ENCODE measurements at regions not wholly inside any gene's neighbourhood (a gene's known extent, or its start where the extent isn't known, plus 50 kb on each side); places are given as distances from the start of the nearest gene placed in this dataset.

DNA sequence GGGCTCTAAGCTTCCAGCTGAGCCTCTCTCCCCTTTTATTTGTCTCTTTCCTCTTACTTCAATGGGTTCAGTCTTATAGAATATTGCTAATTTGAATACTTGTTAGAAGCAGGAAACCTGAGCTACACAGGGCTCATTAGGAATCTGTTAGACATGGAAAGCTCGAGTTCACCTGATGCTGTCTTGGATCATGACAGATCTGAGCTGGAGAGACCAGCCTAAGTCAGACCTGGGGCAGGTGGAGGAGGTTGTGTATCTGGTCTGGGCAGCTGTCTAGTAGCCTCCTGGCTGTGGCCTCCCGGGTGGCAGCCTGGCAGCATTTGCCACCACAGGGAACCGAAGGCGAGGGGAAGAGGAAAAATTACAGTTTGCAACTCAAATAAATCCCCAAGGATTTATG, 185.9 kb downstream of the ICOS start:
- H3K36me3 Mint-ChIP-seq (ENCODE audit: low read depth): no peaks in the 10 kb centered on the region
- H3K4me1 Mint-ChIP-seq: no peaks in the 10 kb centered on the region
- peaks cover 4% of the 10 kb centered on the region for H3K9me3 Mint-ChIP-seq
- TF ChIP-seq CTCF (IDR thresholded peaks at IDR 0.05; ENCODE audit: unreplicated experiment in 3 of 3): no peak
- no peaks in the 10 kb centered on the region for H3K27me3 Mint-ChIP-seq (ENCODE audit: low read depth)
- no peak overlapping the region for H3K27ac Mint-ChIP-seq
- no peak overlapping the region for H3K4me3 Mint-ChIP-seq

- no peak overlapping the region for H3K27ac Mint-ChIP-seq
- no peaks in the 10 kb centered on the region for H3K27me3 Mint-ChIP-seq (ENCODE audit: low read depth)
- TF ChIP-seq CTCF (IDR thresholded peaks at IDR 0.05; ENCODE audit: unreplicated experiment in 3 of 3): no peak
- H3K36me3 Mint-ChIP-seq (ENCODE audit: low read depth): no peaks in the 10 kb centered on the region
- no peaks in the 10 kb centered on the region for H3K4me1 Mint-ChIP-seq
- H3K4me3 Mint-ChIP-seq: no peak overlapping the region
- no peaks in the 10 kb centered on the region for H3K9me3 Mint-ChIP-seq
Observed at GRCh38 chr2:204124140-204124750, 187.7 kb downstream of the ICOS start.

DNA sequence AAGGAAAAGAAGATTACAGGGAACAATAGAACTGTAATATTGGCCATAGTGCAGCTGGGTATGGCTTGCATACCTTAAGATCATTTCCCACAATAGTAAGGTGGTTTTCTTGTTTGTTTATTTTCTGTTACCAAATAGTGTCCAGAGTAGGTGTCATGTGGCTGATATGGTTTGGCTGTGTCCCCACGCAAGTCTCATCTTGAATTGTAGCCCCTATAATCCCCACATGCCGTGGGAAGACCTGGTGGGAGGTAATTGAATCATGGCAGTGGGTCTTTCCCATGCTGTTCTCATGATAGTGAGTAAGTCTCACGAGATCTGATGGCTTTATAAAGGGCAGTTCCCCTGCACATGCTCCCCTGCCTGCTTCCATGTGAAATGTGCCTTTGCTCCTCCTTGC, 190.1 kb downstream of the ICOS start:
- Mint-ChIP-seq H3K27ac (no peak overlapping the region), H3K36me3 (ENCODE audit: low read depth) (no peaks in the 10 kb centered on the region), H3K9me3 (no peaks in the 10 kb centered on the region), H3K27me3 (ENCODE audit: low read depth) (no peaks in the 10 kb centered on the region), H3K4me1 (no peaks in the 10 kb centered on the region), H3K4me3 (no peak overlapping the region)
- no peak for TF ChIP-seq CTCF (IDR thresholded peaks at IDR 0.05; ENCODE audit: unreplicated experiment in 3 of 3)

DNA sequence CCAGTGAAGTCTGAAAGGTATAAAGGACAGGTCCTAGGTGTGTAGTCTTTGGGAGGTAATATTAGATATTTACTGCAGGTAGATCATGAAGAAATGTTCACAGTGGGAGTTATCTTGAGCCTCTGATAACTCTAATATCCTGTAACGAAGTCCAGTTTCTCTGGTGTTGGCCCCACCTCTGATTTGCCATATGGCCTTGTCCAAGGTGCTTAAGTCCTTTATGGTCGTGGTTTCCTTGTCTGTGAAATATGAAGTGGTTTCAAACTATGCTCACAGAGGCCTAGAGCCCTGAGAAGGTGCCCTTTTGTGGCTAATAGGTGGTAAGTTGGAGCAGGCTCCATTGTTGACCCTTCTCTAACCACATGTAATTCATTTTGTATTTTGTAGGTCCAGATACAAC, 190.7 kb downstream of the ICOS start:
- Mint-ChIP-seq H3K4me3 (no peak overlapping the region), H3K4me1 (no peaks in the 10 kb centered on the region), H3K9me3 (no peaks in the 10 kb centered on the region), H3K27me3 (ENCODE audit: low read depth) (no peaks in the 10 kb centered on the region), H3K36me3 (ENCODE audit: low read depth) (no peaks in the 10 kb centered on the region), H3K27ac (no peak overlapping the region)
- TF ChIP-seq CTCF (IDR thresholded peaks at IDR 0.05; ENCODE audit: unreplicated experiment in 3 of 3): no peak

DNA sequence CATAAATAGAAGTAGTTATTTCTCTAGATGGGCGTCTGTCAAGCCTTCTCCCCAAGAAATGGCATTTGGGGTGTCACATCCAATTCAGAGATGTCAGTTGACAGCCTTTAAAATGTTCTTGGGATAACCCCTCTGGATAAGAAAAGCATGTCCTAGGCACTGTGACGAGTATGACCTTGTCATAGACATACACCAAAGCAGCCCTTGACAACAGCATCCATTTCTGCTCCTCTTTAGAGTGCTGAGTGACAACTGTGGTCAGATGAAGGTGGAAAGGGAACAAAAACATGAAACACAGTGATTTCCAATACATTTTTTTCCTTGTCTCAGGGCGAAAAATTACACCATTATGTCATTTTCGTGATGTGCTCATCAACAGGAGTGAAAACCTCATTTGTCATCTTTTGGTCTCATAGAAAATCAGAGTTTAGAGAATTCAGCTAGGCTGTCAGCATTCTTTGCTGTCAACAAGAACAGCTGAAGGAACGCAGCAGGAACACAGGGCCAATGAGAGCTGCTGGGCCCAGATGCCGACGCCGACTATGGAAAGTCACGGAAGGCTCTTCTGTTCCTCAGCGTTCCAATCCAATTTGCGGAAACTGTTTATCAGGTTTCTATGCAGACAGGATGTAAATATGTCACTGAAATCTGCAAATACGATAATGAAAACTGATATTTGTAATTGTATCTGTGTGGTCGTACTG, 193.2 kb downstream of the ICOS start:
- no peaks in the 10 kb centered on the region for H3K4me1 Mint-ChIP-seq
- no peaks in the 10 kb centered on the region for H3K36me3 Mint-ChIP-seq (ENCODE audit: low read depth)
- no peaks in the 10 kb centered on the region for H3K27me3 Mint-ChIP-seq (ENCODE audit: low read depth)
- no peak for TF ChIP-seq CTCF (IDR thresholded peaks at IDR 0.05; ENCODE audit: unreplicated experiment in 3 of 3)
- no peak overlapping the region for H3K27ac Mint-ChIP-seq
- H3K9me3 Mint-ChIP-seq: no peaks in the 10 kb centered on the region
- H3K4me3 Mint-ChIP-seq: no peak overlapping the region

- Mint-ChIP-seq H3K4me1 (no peaks in the 10 kb centered on the region), H3K27me3 (ENCODE audit: low read depth) (no peaks in the 10 kb centered on the region), H3K9me3 (no peaks in the 10 kb centered on the region), H3K27ac (no peak overlapping the region), H3K36me3 (ENCODE audit: low read depth) (no peaks in the 10 kb centered on the region), H3K4me3 (no peak overlapping the region)
- no peak for TF ChIP-seq CTCF (IDR thresholded peaks at IDR 0.05; ENCODE audit: unreplicated experiment in 3 of 3)
Observed at GRCh38 chr2:204131621-204132020, 195.1 kb downstream of the ICOS start.

Data from nephron (organoid).